HCT116 (cell line): ENCODE measurements at regions not wholly inside any gene's neighbourhood (a gene's known extent, or its start where the extent isn't known, plus 50 kb on each side); places are given as distances from the start of the nearest gene placed in this dataset.
"Not testable (repeated sequence)": the region's sequence is repeated elsewhere in the genome, so short reads cannot be mapped to it uniquely, and the experiment has no call there.

Source experiments
- CEBPB ChIP-seq: IDR thresholded peaks from 2 replicates; pipeline ENCODE4 v1.6.1; 2012; ENCODE audit warnings: low read depth
- EZH2 ChIP-seq: fragments of 200-600 bp; sonication (generic); IDR thresholded peaks from 2 replicates; pipeline ENCODE4 v1.6.1; 2017; ENCODE audit warnings: antibody characterized with exemption, mixed run types
- TF ChIP-seq, protein P1 (sequence below), 3 experiments: fragments of 200-600 bp in 1 of 3; sonication (generic) in 1 of 3; IDR thresholded peaks in 2 of 3; conservative IDR thresholded peaks in 1 of 3; 2 replicates each; pipeline ENCODE4 v1.5.1; 2012 to 2017; ENCODE audit warnings: low read depth in 2 of 3, low read length in 2 of 3, antibody characterized with exemption in 1 of 3, borderline replicate concordance in 1 of 3, control low read depth in 1 of 3, mild to moderate bottlenecking in 1 of 3, mixed read lengths in 1 of 3, mixed run types in 1 of 3, moderate library complexity in 1 of 3; ENCODE audit not compliant: insufficient read depth in 1 of 3
- TF ChIP-seq, protein P2 (sequence below): IDR thresholded peaks from 2 replicates; pipeline ENCODE4 v1.6.1; 2012

DNA sequence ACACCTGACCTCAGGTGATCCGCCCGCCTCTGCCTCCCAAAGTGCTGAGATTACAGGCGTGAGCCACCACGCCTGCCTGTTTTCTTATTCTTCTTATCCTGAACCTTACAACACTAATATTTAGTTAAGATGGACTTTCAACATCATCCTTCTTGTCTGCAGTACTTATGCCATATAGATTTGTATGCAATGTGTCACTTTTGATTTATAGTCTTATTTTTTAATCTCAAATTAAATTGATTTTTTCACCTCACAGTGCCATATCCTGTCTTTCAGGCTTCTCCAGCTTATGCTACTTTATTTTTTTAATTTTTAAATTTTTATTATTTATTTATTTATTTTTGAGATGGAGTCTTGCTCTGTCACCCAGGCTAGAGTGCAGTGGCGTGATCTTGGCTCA, 149.6 kb downstream of the TFAP2B start:
- TF ChIP-seq, protein P1, sequence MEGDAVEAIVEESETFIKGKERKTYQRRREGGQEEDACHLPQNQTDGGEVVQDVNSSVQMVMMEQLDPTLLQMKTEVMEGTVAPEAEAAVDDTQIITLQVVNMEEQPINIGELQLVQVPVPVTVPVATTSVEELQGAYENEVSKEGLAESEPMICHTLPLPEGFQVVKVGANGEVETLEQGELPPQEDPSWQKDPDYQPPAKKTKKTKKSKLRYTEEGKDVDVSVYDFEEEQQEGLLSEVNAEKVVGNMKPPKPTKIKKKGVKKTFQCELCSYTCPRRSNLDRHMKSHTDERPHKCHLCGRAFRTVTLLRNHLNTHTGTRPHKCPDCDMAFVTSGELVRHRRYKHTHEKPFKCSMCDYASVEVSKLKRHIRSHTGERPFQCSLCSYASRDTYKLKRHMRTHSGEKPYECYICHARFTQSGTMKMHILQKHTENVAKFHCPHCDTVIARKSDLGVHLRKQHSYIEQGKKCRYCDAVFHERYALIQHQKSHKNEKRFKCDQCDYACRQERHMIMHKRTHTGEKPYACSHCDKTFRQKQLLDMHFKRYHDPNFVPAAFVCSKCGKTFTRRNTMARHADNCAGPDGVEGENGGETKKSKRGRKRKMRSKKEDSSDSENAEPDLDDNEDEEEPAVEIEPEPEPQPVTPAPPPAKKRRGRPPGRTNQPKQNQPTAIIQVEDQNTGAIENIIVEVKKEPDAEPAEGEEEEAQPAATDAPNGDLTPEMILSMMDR (IDR thresholded peaks at IDR 0.05 in 2 of 3, conservative IDR thresholded peaks at IDR 0.05 in 1 of 3; ENCODE audit: borderline replicate concordance in 1 of 3, insufficient read depth in 1 of 3, low read depth in 2 of 3, low read length in 2 of 3), result not testable (repeated sequence)
- not testable (repeated sequence) for TF ChIP-seq EZH2, CEBPB
- TF ChIP-seq, protein P2, sequence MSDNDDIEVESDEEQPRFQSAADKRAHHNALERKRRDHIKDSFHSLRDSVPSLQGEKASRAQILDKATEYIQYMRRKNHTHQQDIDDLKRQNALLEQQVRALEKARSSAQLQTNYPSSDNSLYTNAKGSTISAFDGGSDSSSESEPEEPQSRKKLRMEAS, result not testable (repeated sequence)
